Upper lobe of right lung (tissue), 1 donor: ENCODE measurements at regions not wholly inside any gene's neighbourhood (a gene's known extent, or its start where the extent isn't known, plus 50 kb on each side); places are given as distances from the start of the nearest gene placed in this dataset.

ENCODE experiments used
- ATAC-seq: fragments of 200-7000 bp; cut with Tn5 transposase; one replicate; pipeline ENCODE4 v1.9.1; 2020; ENCODE audit warnings: mild to moderate bottlenecking, moderate library complexity
- DNase-seq: peaks from one replicate; pipeline ENCODE4 v3.0.0-alpha.2; 2020
- H3K27ac ChIP-seq: fragments of 200-600 bp; one replicate; pipeline ENCODE4 v1.8.0; 2022
- H3K27me3 ChIP-seq: fragments of 200-600 bp; one replicate; pipeline ENCODE4 v1.8.0; 2022; ENCODE audit warnings: mild to moderate bottlenecking
- H3K36me3 ChIP-seq: fragments of 200-600 bp; one replicate; pipeline ENCODE4 v1.8.0; 2022
- H3K4me1 ChIP-seq: fragments of 200-600 bp; one replicate; pipeline ENCODE4 v1.8.0; 2022
- H3K4me3 ChIP-seq: fragments of 200-600 bp; one replicate; pipeline ENCODE4 v1.8.0; 2022; ENCODE audit warnings: mild to moderate bottlenecking
- H3K9me3 ChIP-seq: fragments of 200-600 bp; one replicate; pipeline ENCODE4 v1.8.0; 2022
- intact Hi-C: fragments of 100-400 bp; cut with DNase I; formaldehyde crosslinking; loops from one replicate; pipeline ENCODE4 v1.11.0; 2022
- TF ChIP-seq, protein P1 (sequence below): fragments of 200-600 bp; IDR thresholded peaks from one replicate; pipeline ENCODE4 v1.8.0; 2022; ENCODE audit warnings: antibody characterized with exemption
- donor health status: DM: no; HTN: yes; CAD: no; lungs with severe emphysema.

- ATAC-seq (no peak), DNase-seq (no peak)
- TF ChIP-seq, protein P1, sequence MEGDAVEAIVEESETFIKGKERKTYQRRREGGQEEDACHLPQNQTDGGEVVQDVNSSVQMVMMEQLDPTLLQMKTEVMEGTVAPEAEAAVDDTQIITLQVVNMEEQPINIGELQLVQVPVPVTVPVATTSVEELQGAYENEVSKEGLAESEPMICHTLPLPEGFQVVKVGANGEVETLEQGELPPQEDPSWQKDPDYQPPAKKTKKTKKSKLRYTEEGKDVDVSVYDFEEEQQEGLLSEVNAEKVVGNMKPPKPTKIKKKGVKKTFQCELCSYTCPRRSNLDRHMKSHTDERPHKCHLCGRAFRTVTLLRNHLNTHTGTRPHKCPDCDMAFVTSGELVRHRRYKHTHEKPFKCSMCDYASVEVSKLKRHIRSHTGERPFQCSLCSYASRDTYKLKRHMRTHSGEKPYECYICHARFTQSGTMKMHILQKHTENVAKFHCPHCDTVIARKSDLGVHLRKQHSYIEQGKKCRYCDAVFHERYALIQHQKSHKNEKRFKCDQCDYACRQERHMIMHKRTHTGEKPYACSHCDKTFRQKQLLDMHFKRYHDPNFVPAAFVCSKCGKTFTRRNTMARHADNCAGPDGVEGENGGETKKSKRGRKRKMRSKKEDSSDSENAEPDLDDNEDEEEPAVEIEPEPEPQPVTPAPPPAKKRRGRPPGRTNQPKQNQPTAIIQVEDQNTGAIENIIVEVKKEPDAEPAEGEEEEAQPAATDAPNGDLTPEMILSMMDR: no peak
- intact Hi-C loops: no loop called here
- no peaks in the 10 kb centered on the region for H3K27me3 ChIP-seq
- H3K27ac ChIP-seq: no peak overlapping the region
- H3K9me3 ChIP-seq: no peaks in the 10 kb centered on the region
- no peaks in the 10 kb centered on the region for H3K36me3 ChIP-seq
- H3K4me1 ChIP-seq: peaks cover 4% of the 10 kb centered on the region
- H3K4me3 ChIP-seq: no peak overlapping the region
These were observed 106.1 kb upstream of the ATP6AP2 start for GRCh38 chrX:40474645-40475044.

GRCh38 chrX:40474205-40474626 is 106.6 kb upstream of the ATP6AP2 start:
- TF ChIP-seq, protein P1: no peak
- no peaks in the 10 kb centered on the region for H3K9me3 ChIP-seq
- H3K27ac ChIP-seq: no peak overlapping the region
- H3K4me3 ChIP-seq: no peak overlapping the region
- no peaks in the 10 kb centered on the region for H3K27me3 ChIP-seq
- peaks cover 4% of the 10 kb centered on the region for H3K4me1 ChIP-seq
- DNase-seq (peak; percentile 65), ATAC-seq (peak; percentile 90)
- intact Hi-C loops: no loop called here
- H3K36me3 ChIP-seq: no peaks in the 10 kb centered on the region

- no peaks in the 10 kb centered on the region for H3K27me3 ChIP-seq
- H3K36me3 ChIP-seq: no peaks in the 10 kb centered on the region
- no peak overlapping the region for H3K4me3 ChIP-seq
- ATAC-seq (no peak), DNase-seq (no peak)
- intact Hi-C loops: no loop called here
- H3K27ac ChIP-seq: no peak overlapping the region
- TF ChIP-seq, protein P1: no peak
- H3K4me1 ChIP-seq: peaks cover 5% of the 10 kb centered on the region
- H3K9me3 ChIP-seq: no peaks in the 10 kb centered on the region
These were observed 107.1 kb upstream of the ATP6AP2 start for GRCh38 chrX:40473460-40474204.

GRCh38 chrX:40471965-40472648 is 108.7 kb upstream of the ATP6AP2 start:
- Histone ChIP-seq H3K36me3 (no peaks in the 10 kb centered on the region), H3K27me3 (no peaks in the 10 kb centered on the region), H3K9me3 (no peaks in the 10 kb centered on the region), H3K27ac (no peak overlapping the region), H3K4me3 (peak overlapping the region; percentile 10), H3K4me1 (peaks cover 14% of the 10 kb centered on the region)
- DNase-seq (peak; percentile 60), ATAC-seq (peak; percentile 65)
- intact Hi-C loops: no loop called here
- TF ChIP-seq, protein P1: no peak

GRCh38 chrX:40470830-40471429 is 109.8 kb upstream of the ATP6AP2 start:
- intact Hi-C loops: no loop called here
- no peak overlapping the region for H3K4me3 ChIP-seq
- no peaks in the 10 kb centered on the region for H3K9me3 ChIP-seq
- DNase-seq (no peak), ATAC-seq (no peak)
- H3K27ac ChIP-seq: no peak overlapping the region
- H3K36me3 ChIP-seq: no peaks in the 10 kb centered on the region
- H3K4me1 ChIP-seq: peaks cover 14% of the 10 kb centered on the region
- TF ChIP-seq, protein P1: no peak
- no peaks in the 10 kb centered on the region for H3K27me3 ChIP-seq
